ENCODE measurements at regions not wholly inside any gene's neighbourhood (a gene's known extent, or its start where the extent isn't known, plus 50 kb on each side); places are given as distances from the start of the nearest gene placed in this dataset.

DNA sequence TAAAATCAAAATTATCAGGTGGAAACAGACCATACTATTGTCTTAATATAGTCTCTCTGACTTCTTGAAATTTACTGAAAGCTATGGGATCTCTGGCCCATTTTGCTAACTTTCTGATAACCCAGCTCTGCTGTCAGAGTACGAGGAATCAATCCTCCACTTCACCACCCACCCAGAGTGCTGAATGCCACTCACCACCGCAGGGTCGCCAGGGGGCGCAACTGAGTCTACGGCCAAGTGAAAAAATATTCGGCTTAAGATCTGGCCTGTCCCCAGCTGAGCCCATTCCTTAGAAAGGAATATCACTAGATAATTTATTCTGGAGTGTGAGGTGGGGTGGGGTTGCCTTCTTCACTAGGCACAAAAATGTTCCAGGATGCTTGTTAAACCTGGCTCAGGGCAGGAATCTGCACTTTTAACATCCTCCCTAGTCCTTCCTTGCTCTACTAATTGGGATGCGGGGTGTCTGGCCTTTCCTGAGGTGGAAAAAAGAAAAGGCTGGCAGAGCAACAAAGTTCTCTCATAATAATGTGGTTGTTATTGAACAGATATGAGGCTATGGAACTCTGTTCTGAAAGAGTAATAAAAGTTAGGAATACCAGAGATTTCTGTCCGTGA is 520.6 kb downstream of the MFSD1 start:
- Histone ChIP-seq H3K27me3 (ENCODE audit: control insufficient read depth, low read length) (no peaks in the 10 kb centered on the region), H4K20me1 (ENCODE audit: control insufficient read depth, insufficient read depth, low read depth, low read length) (no peaks in the 10 kb centered on the region), H3K4me3 (ENCODE audit: low read length) (no peak overlapping the region), H3K4me1 (ENCODE audit: control insufficient read depth, low read length) (no peaks in the 10 kb centered on the region), H3F3A (ENCODE audit: control insufficient read depth, insufficient read depth) (no peaks in the 10 kb centered on the region), H3K9me2 (replicated peaks; ENCODE audit: control insufficient read depth, low read length) (no peaks in the 10 kb centered on the region), H3K27ac (ENCODE audit: low read depth, low read length) (no peak overlapping the region), H3K36me3 (ENCODE audit: control insufficient read depth, low read length) (no peaks in the 10 kb centered on the region), H3K9me3 (ENCODE audit: control insufficient read depth, insufficient read depth, low read length) (no peaks in the 10 kb centered on the region), H3K4me2 (ENCODE audit: low read length) (no peak overlapping the region), H3K79me2 (ENCODE audit: control insufficient read depth, low read length) (no peaks in the 10 kb centered on the region)
- TF ChIP-seq EZH2phosphoT487 (IDR thresholded peaks at IDR 0.05; ENCODE audit: borderline replicate concordance, low read length), result no peak
- TF ChIP-seq, protein P1, sequence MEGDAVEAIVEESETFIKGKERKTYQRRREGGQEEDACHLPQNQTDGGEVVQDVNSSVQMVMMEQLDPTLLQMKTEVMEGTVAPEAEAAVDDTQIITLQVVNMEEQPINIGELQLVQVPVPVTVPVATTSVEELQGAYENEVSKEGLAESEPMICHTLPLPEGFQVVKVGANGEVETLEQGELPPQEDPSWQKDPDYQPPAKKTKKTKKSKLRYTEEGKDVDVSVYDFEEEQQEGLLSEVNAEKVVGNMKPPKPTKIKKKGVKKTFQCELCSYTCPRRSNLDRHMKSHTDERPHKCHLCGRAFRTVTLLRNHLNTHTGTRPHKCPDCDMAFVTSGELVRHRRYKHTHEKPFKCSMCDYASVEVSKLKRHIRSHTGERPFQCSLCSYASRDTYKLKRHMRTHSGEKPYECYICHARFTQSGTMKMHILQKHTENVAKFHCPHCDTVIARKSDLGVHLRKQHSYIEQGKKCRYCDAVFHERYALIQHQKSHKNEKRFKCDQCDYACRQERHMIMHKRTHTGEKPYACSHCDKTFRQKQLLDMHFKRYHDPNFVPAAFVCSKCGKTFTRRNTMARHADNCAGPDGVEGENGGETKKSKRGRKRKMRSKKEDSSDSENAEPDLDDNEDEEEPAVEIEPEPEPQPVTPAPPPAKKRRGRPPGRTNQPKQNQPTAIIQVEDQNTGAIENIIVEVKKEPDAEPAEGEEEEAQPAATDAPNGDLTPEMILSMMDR (IDR thresholded peaks at IDR 0.05; ENCODE audit: low read depth, low read length, poor library complexity, severe bottlenecking), result peak; percentile 95

DNA sequence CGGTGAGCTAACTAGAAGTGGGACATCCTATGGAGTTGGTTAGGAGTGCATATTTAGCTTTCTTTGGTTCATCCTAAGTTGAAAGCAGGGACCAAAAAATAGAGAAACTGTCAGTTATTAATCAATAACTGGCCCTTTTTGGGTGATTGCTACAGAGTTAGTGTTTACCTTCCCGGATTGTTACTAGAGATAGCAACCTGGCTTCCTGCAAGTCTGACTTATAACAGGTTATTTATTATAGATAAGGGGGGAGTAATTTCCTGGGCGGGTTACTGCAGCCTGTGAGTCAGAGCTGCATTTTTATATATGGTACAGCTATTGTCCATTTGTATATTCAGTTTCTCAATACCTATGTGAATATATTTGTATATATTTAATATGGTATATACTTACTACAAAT is 522.0 kb downstream of the MFSD1 start:
- no peaks in the 10 kb centered on the region for H3F3A ChIP-seq (ENCODE audit: control insufficient read depth, insufficient read depth)
- no peak for TF ChIP-seq EZH2phosphoT487 (IDR thresholded peaks at IDR 0.05; ENCODE audit: borderline replicate concordance, low read length)
- TF ChIP-seq, protein P1 (IDR thresholded peaks at IDR 0.05; ENCODE audit: low read depth, low read length, poor library complexity, severe bottlenecking), result no peak
- no peaks in the 10 kb centered on the region for H3K36me3 ChIP-seq (ENCODE audit: control insufficient read depth, low read length)
- H4K20me1 ChIP-seq (ENCODE audit: control insufficient read depth, insufficient read depth, low read depth, low read length), result no peaks in the 10 kb centered on the region
- H3K27me3 ChIP-seq (ENCODE audit: control insufficient read depth, low read length), result no peaks in the 10 kb centered on the region
- H3K27ac ChIP-seq (ENCODE audit: low read depth, low read length), result no peak overlapping the region
- H3K4me1 ChIP-seq (ENCODE audit: control insufficient read depth, low read length), result no peaks in the 10 kb centered on the region
- H3K4me2 ChIP-seq (ENCODE audit: low read length), result no peak overlapping the region
- H3K79me2 ChIP-seq (ENCODE audit: control insufficient read depth, low read length), result no peaks in the 10 kb centered on the region
- no peaks in the 10 kb centered on the region for H3K9me2 ChIP-seq (replicated peaks; ENCODE audit: control insufficient read depth, low read length)
- no peak overlapping the region for H3K4me3 ChIP-seq (ENCODE audit: low read length)
- no peaks in the 10 kb centered on the region for H3K9me3 ChIP-seq (ENCODE audit: control insufficient read depth, insufficient read depth, low read length)

DNA sequence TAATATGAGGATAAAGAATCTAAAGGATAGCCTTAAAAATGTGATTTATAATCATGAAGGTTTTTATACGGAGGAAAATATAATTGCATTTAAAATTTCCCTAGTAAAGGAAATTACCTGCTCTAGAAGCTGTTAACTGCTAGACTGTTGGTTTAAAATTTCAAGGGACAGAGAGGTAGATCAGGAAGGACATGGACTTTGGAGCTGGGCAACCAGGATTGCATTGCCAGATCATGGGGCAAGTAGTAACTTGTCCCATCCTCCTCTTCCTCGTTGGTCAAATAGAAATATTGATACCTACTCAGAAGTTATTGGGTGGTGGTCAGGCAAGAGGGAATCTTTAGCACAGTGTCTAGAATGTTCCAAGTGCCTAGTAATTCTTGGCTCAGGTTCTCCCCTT is 525.1 kb downstream of the MFSD1 start:
- H3K9me2 ChIP-seq (replicated peaks; ENCODE audit: control insufficient read depth, low read length), result no peaks in the 10 kb centered on the region
- no peaks in the 10 kb centered on the region for H3K4me1 ChIP-seq (ENCODE audit: control insufficient read depth, low read length)
- TF ChIP-seq EZH2phosphoT487 (IDR thresholded peaks at IDR 0.05; ENCODE audit: borderline replicate concordance, low read length), result no peak
- TF ChIP-seq, protein P1 (IDR thresholded peaks at IDR 0.05; ENCODE audit: low read depth, low read length, poor library complexity, severe bottlenecking), result no peak
- H3K27me3 ChIP-seq (ENCODE audit: control insufficient read depth, low read length), result no peaks in the 10 kb centered on the region
- no peaks in the 10 kb centered on the region for H4K20me1 ChIP-seq (ENCODE audit: control insufficient read depth, insufficient read depth, low read depth, low read length)
- H3K36me3 ChIP-seq (ENCODE audit: control insufficient read depth, low read length), result no peaks in the 10 kb centered on the region
- H3K4me3 ChIP-seq (ENCODE audit: low read length), result no peak overlapping the region
- no peak overlapping the region for H3K4me2 ChIP-seq (ENCODE audit: low read length)
- no peak overlapping the region for H3K27ac ChIP-seq (ENCODE audit: low read depth, low read length)
- no peaks in the 10 kb centered on the region for H3K9me3 ChIP-seq (ENCODE audit: control insufficient read depth, insufficient read depth, low read length)
- no peaks in the 10 kb centered on the region for H3K79me2 ChIP-seq (ENCODE audit: control insufficient read depth, low read length)
- H3F3A ChIP-seq (ENCODE audit: control insufficient read depth, insufficient read depth), result no peaks in the 10 kb centered on the region

Data from DOHH2 (cell line).